ENCODE measurements at regions not wholly inside any gene's neighbourhood (a gene's known extent, or its start where the extent isn't known, plus 50 kb on each side); places are given as distances from the start of the nearest gene placed in this dataset.
A peak's percentile ranks its signal among the peaks of the same experiment; 100 is the strongest.
"Not testable (repeated sequence)": the region's sequence is repeated elsewhere in the genome, so short reads cannot be mapped to it uniquely, and the experiment has no call there.

- no peak for DNase-seq
These were observed 56.0 kb upstream of the LRPPRC start for GRCh38 chr2:44051593-44052347.

GRCh38 chr2:44052584-44052983, 56.8 kb upstream of the LRPPRC start:
- DNase-seq: no peak

DNA sequence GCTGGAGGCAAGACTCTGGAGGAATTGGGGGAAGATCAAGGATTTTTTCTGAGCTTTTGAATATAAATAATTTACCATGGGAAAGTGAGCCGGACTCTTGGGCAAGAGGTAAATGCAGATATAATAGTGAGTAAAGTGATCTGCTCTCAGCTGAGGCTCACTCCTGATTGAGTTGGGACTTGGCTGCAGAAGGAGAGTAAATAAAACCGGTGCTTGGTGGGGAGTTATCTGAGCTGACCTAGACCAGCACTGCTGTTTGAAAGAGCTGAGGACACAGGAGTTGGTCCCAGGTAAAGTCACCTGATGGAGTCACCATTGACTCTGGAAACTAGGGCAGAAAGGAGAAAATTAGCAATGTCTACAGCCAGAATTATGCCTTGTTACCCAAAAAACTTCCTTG, 57.3 kb upstream of the LRPPRC start:
- no peak for DNase-seq

DNA sequence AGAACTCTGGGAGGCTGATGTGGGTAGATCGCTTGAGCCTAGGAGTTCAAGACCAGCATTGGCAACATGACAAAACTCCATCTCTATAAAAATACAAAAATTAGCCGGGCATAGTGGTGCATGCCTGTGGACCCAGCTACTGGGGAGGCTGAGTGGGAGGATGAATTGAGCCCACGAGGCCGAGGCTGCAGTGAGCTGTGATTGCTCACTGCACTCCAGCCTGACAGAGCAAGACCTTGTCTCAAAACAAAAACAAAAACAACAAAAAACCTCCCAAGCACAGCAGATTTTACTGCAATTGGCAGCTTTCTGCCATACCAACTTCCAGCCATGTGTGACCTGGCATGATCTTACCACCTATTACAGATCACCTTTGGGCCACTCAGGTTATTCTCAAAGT, 57.7 kb upstream of the LRPPRC start:
- no peak for DNase-seq

- DNase-seq: no peak
These were observed 59.4 kb upstream of the LRPPRC start for GRCh38 chr2:44055229-44055628.

- no peak for DNase-seq
These were observed 59.9 kb upstream of the LRPPRC start for GRCh38 chr2:44055664-44056063.

GRCh38 chr2:44056947-44057346, 61.2 kb upstream of the LRPPRC start:
- no peak for DNase-seq

GRCh38 chr2:44060286-44060685, 64.5 kb upstream of the LRPPRC start:
- DNase-seq: not testable (repeated sequence)

GRCh38 chr2:44060990-44061389, 65.2 kb upstream of the LRPPRC start:
- DNase-seq: no peak

DNA sequence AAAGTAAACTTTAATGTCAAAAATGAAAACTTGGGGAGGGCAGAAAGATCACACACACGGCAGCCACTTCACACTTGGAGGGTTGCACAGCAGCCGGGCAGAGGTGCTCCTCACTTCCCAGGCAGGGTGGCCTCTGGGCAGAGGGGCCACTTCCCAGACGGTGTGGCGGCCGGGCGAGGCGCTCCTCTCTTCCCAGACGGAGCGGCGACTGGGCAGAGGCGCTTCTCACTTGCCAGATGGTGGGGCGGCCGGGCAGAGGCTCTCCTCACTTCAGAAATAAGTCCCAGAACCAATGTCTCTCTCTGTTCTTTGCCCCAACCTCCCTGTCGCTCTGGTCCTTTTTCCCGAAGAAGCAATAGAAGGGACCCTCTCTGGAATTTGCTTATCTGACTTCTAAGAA, 65.7 kb upstream of the LRPPRC start:
- DNase-seq: no peak

- DNase-seq: no peak
These were observed 66.1 kb upstream of the LRPPRC start for GRCh38 chr2:44061876-44062275.

DNA sequence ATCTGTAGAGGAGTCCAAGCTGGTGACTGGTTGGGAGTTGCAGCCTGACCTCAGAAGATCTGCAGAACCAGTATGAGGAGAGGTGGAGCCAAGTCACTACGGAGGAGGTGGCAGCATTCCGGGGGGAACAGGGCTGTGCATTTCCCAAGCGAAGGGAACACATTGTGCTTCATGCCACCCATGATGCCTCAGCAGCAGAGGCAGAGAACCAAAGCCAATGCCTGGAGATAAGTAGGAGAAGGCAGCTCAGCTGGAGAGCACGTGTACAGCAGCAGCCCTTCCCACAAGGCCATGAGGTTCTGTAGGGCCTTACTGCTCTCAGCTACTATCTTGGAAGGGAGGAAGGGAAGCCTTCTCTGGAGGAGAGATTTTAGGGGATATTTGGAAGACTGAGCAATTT, 67.2 kb upstream of the LRPPRC start:
- DNase-seq: no peak

- DNase-seq: not testable (repeated sequence)
These were observed 68.5 kb upstream of the LRPPRC start for GRCh38 chr2:44064281-44064680.

GRCh38 chr2:44067012-44067790, 71.4 kb upstream of the LRPPRC start:
- DNase-seq: not testable (repeated sequence)

DNA sequence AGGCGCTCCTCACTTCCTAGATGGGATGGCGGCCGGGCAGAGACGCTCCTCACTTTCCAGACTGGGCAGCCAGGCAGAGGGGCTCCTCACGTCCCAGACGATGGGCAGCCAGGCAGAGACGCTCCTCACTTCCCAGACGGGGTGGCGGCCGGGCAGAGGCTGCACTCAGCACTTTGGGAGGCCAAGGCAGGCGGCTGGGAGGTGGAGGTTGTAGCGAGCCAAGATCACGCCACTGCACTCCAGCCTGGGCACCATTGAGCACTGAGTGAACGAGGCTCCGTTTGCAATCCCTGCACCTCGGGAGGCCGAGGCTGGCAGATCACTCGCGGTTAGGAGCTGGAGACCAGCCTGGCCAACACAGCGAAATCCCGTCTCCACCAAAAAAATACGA, 72.0 kb upstream of the LRPPRC start:
- not testable (repeated sequence) for DNase-seq

GRCh38 chr2:44071454-44072046, 75.8 kb upstream of the LRPPRC start:
- DNase-seq: no peak

DNA sequence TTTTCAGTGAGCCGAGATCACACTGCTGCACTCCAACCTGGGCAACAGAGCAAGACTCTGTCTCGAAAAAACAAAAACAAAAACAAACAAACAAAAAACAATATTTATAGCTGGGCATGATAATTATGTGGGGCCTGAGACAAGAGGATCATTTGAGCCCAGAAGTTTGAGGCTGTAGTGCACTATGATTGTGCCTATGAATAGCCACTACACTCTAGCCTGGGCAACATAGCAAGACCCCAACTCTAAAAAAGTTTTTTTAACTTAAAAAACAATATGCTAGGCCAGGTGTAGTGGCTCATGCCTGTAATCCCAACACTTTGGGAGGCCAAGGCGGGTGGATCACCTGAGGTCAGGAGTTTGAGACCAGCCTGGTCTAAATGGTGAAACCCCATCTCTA, 77.9 kb upstream of the LRPPRC start:
- not testable (repeated sequence) for DNase-seq

DNA sequence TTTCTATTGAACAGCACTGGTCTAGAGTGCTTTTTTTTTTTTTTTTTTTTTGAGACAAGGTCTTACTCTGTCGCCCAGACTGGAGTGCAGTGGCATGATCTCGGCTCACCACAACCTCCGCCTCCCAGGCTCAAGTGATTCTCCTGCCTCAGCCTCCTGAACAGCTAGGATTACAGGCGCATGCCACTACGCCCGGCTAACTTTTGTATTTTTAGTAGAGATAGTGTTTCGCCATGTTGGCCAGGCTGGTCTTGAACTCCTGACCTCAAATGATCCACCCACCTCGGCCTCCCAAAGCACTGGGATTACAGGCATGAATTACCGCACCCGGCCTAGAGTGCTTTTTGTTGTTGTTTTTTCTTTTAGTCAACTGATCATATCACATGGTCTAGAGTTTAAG, 79.0 kb upstream of the LRPPRC start:
- not testable (repeated sequence) for DNase-seq

DNA sequence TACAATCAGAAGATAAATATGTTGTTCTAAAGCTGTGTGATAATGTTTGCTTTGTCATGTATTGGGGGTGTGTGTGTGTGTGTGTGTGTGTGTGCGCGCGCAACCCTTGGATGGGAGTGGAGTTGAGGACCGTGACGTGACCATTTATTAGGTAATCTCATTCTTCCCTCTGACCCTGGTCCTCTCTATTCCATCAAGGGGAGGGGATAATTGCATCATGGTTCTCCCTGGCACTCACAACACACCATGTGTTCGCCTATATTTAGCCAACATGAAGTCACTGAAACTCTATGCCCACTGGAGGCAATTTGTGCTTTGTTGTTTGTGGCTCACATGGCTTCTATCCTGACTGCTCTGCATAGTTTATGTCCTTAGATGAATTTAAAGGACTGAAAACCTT, 79.8 kb upstream of the LRPPRC start:
- no peak for DNase-seq

DNA sequence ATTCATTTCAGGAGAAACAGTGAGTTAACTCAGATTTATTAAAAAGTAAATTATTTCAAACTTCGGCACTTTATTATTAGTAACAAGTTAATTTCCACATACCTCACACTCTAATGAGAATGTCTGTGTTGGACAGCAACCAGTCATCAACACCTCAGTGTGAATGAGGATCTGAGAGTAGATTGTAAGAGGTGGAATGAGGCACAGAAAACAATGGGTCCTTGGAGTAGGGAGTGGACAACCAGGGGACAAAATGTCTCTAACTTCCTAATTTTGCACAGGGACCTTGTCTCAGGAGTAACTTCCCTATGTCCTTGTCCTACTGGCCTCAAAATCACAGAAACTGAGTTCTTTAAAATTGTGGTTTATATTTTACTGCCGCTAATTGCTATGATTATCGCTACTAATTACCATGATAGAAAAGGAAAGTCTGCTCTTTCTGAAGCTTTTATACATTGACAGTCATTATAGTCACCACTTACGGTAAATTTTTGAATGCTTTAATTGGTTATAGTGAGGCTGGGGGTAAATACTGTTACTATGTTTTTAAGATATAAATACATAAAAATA, 82.2 kb upstream of the LRPPRC start:
- DNase-seq: peak; percentile 57

DNA sequence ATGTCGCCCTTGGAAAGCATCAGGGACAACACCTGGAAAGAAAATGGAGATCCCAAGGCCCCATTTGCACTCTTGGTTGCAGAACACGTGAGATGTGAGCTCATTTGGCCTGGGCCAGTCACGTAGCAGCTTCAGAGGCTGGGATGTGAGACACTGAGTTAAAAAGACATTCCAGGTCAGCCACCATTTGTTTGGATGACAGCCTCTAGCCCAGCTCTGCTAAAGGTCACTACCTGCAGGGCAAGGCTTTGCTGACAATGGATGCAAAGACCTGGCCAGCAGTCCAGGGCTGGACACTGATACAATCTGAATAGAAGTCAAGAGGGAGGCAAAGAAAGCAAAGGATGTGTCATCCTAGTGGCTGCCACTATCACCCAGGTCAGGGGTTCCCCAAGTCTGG, 83.9 kb upstream of the LRPPRC start:
- DNase-seq: no peak

DNA sequence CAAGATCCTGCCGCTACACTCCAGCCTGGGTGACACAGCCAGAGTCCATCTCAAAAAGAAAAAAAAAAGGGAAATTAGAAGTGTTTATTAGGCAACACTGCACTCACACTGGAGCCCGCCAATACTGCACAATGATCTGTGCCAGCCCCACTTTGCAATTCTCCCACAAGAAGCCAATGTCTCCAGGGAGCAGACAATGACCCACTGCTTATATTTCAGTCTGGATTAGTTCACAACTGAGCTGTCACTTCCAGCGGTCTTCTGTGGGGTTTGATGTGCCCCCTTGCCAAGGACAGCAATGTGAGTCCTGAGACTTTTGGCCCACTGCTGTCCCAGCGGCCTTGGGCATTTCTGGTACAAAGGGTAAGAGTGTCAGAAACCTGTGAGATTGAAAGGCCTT, 85.6 kb upstream of the PPM1B start:
- no peak for DNase-seq

DNA sequence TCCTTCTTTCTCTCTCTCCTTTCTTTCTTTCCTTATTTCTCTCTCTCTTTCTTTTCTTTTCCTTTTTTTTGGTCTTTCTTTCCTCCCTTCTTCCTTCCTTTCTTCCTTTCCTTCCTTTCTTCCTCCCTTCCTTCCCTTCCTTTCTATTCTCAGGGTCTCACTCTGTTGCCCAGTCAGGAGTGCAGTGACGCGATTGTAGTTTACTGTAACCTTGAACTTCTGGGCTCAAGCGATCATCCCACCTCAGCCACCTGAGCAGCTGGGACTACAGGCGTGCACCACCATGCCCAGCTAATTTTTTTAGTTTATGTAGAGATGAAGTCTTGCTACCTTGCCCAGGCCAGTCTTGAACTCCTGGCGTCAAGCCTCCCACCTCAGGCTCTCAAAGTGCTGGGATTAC, 83.8 kb upstream of the PPM1B start:
- DNase-seq: no peak

- DNase-seq: no peak
These were observed 82.0 kb upstream of the PPM1B start for GRCh38 chr2:44086629-44087028.
